Fibroblast of pulmonary artery (primary cell): ENCODE measurements at regions not wholly inside any gene's neighbourhood (a gene's known extent, or its start where the extent isn't known, plus 50 kb on each side); places are given as distances from the start of the nearest gene placed in this dataset.

ENCODE experiments used
- DNase-seq: peaks from one replicate; pipeline ENCODE4 v3.0.0-alpha.2; 2010; ENCODE audit warnings: low read depth
- H3K4me3 ChIP-seq: replicated peaks from 2 replicates; pipeline ENCODE4 v1.5.1; 2011; ENCODE audit warnings: low read depth, mild to moderate bottlenecking, control low read depth, low read length, moderate library complexity
- CTCF ChIP-seq: IDR thresholded peaks from 2 replicates; pipeline ENCODE4 v1.5.1; 2011; ENCODE audit warnings: mild to moderate bottlenecking, control low read depth, low read length, inconsistent platforms; ENCODE audit errors: missing control alignments

GRCh38 chr20:5451643-5452210, 135.0 kb upstream of the PROKR2 start:
- H3K4me3 ChIP-seq: no peak overlapping the region
- DNase-seq: no peak
- TF ChIP-seq CTCF: no peak

DNA sequence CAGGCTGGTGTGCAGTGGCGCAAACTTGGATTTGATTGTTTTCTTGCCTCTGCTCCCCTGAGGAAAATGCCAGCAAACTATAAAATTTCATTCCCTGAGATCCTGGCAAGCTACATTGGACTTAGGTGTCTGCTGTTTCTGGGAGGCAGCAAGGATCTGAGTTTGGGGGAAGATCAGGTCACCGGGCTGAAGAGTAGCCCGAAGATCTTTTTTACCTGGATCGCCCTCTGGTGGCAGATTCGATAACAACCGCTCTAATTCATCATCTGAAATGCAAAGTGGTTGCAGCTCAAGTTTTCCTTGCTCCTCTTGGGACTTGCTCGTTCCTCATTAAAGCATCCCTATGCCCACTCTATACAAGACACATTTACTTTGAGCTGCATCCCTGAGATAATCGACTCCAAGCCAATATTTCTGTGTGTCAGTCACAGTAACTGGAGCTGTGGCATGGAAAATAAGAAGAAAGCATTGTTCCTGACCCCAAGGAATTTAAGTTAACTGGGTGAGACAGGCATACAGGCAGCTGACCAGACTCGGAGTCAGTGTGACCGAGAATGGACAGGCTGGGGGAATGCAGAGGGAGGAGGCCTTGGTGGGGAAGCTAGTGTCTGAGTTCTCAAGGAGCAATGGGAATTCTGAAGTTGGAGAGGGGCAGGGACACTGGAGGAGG, 131.8 kb upstream of the PROKR2 start:
- no peak overlapping the region for H3K4me3 ChIP-seq
- DNase-seq: peak; percentile 60
- peak; percentile 74 for TF ChIP-seq CTCF

DNA sequence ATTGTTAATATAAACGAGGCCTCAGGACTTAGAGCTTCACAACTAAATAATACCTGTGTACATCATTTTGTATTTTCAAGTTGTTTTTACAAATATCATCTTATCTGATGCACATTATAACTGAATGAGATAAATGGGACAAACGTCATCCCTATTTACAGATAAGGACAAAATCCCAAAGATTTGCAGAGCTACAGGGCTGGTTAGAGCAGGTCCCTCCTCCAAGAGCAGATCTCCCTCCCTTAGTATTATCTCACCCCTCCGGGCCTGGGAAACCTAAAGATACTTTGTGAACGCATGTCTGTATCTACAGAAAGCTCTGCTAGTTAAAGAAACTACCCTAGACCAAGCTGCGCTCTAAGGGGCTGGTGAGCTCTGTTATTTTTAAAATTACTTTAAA, 130.4 kb upstream of the PROKR2 start:
- no peak for DNase-seq
- no peak overlapping the region for H3K4me3 ChIP-seq
- no peak for TF ChIP-seq CTCF

DNA sequence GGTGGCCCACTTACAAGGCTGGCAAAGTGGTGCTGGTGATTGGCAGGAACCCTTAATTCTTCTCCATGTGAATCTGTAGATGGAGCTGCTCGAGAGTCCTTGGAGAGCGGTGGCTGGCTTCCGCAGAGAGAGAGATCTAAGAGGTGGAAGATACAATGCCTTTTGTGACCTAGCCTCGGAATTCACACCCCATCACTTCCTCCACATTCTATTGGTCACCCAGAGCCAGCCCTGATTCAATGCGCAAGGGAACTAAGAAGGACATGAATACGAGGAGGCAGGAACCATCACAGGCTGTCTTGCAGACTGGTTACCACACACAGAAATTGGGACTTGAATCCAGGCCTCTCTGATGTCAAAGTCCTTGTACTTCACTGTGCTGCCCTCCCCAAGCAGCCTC, 128.9 kb upstream of the PROKR2 start:
- no peak for TF ChIP-seq CTCF
- DNase-seq: no peak
- no peak overlapping the region for H3K4me3 ChIP-seq

GRCh38 chr20:5442101-5442500, 125.3 kb upstream of the PROKR2 start:
- no peak overlapping the region for H3K4me3 ChIP-seq
- no peak for TF ChIP-seq CTCF
- DNase-seq: no peak

DNA sequence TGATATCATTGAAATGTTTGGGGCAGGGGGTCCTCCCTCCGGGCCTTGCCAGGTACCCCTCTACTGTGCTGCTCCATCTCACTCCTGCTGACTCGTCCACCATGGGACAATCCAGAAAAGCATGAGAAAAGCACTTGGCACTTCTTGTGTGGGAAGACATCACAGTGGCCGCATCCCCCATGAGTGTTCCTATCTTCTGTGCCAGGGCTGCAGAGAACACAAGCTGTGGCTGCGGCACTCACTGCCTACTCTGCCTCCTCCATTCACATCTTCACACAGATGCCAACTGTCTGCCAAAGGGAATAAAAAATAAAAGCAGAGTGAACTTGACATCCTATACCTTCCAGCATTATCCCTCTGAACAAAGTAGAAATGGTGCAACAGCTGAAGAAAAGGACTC, 117.4 kb upstream of the PROKR2 start:
- TF ChIP-seq CTCF: no peak
- no peak for DNase-seq
- H3K4me3 ChIP-seq: no peak overlapping the region

GRCh38 chr20:5433352-5433751, 116.6 kb upstream of the PROKR2 start:
- no peak for DNase-seq
- TF ChIP-seq CTCF: no peak
- no peak overlapping the region for H3K4me3 ChIP-seq
